Tongue (tissue), 1 donor: ENCODE measurements at regions not wholly inside any gene's neighbourhood (a gene's known extent, or its start where the extent isn't known, plus 50 kb on each side); places are given as distances from the start of the nearest gene placed in this dataset.
"Not testable (repeated sequence)": the region's sequence is repeated elsewhere in the genome, so short reads cannot be mapped to it uniquely, and the experiment has no call there.

Experiments used
- DNase-seq: peaks from one replicate; pipeline ENCODE4 v3.0.0-alpha.2; 2015

- DNase-seq: no peak
Measured at GRCh38 chr16:51531271-51531670, 380.2 kb upstream of the SALL1 start.

DNA sequence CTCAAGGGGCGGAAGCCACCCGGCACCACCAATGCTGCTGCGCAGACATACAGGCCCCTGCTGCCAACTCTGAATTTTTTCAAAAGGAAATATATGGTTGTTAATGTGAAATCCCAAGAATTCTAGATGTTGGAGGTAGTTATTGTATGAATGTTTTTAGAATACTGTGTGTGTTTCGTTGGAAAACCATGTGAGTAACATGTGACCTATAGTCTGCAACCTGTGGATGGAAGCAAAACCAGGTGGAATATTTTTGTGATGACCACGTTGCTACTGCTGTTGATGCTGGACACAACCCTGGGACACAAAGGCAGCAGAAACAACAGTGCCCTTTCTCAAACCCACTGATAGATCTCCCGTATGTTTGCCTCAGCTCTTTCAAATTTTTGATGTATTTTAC, 376.3 kb upstream of the SALL1 start:
- DNase-seq: no peak

DNA sequence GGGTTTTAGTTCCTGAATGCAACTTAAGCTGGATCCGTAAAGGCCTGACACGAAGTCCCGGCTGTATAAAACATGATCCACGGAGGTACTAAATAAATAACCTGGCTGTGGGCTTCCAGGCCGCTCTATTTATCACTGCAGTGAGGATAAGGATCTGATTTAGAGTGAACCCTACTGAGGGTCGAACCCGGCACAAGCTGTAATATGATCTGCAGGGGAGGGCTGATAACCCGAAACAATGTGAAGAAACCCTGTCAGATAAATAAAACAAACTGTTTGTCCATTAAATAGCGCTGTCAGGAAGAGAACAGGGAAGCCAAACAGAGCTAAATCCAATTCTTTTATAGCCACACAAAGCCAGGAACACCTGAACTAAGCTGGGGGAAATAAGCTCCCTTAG, 375.6 kb upstream of the SALL1 start:
- DNase-seq: no peak

GRCh38 chr16:51524555-51525373, 373.7 kb upstream of the SALL1 start:
- no peak for DNase-seq

- no peak for DNase-seq
Measured at GRCh38 chr16:51524070-51524469, 373.0 kb upstream of the SALL1 start.

DNA sequence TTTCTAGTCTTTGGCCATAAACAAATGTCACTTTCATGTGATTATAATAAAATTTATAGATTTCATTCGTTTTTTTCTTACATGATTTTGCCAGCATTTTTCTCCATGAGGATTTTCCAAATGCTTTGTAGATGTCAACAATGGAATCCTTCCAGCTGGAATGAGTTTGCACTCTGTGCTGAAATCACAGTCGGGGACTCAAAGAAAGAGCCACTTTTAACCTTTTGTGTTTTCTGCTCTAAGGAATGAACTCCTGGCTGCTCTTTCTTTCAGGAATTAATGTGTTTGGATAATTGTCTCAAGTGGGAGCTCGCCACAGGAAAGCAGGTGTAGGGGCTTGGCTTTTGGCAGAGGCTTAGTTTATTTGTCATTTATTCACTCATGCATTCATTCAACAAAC, 372.3 kb upstream of the SALL1 start:
- DNase-seq: peak; percentile 29

DNA sequence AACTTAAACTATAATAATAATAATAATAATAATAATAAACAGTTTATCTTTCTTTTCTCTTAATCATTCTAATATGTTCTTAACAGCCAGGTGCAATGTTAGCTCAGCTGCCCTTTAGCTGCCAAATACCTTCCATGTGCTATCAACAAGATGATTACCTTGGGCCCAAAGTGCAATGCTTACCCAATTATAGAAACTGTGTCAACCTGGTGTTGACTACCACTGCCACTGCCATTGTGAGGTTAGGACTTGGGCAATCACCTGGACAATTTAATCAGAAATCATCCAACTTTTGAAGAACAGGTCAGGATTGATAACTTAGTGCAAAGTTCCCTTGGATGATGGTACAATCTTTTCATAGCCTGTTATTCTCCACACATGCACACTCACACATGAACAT, 371.8 kb upstream of the SALL1 start:
- no peak for DNase-seq

- not testable (repeated sequence) for DNase-seq
Measured at GRCh38 chr16:51516960-51517359, 365.9 kb upstream of the SALL1 start.

DNA sequence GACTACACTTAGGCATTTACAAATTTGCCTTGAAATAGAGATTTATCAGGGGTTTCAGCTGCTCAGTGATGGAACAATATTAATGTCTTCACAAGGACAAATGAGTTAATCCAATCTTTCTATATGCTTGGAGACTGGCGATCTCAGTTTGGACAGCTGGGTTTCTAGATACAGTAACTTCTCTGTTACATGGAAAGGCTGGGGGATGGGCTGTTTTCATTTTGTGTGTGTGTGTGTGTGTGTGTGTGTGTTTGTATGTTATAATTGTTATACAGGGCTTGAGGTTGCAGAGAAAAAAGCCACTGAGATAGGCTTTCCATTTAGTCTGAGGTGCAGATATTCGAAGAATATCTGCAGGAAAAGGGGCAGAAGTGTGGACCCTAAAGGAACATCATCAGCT, 359.3 kb upstream of the SALL1 start:
- DNase-seq: peak; percentile 4

DNA sequence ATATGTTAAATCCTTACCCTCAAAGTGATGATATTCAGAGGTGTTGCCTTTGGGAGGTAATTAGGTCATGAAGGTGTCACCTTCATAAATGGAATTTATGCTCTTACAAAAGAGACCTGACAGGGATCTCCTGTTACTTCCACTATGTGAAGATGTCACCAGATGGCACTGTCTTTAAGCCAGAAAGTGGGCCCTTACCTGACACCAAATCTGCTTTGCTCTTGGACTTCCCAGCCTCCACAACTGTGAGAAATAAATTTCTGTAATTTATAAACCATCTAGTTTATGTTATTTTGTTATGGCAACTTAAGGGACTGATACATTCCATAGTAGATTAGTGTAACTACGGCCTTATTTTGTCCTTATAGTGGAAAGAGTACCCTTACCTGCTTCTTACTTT, 358.3 kb upstream of the SALL1 start:
- DNase-seq: no peak

- DNase-seq: peak; percentile 25
Measured at GRCh38 chr16:51508490-51509212, 357.6 kb upstream of the SALL1 start.

GRCh38 chr16:51507286-51507685, 356.2 kb upstream of the SALL1 start:
- no peak for DNase-seq

DNA sequence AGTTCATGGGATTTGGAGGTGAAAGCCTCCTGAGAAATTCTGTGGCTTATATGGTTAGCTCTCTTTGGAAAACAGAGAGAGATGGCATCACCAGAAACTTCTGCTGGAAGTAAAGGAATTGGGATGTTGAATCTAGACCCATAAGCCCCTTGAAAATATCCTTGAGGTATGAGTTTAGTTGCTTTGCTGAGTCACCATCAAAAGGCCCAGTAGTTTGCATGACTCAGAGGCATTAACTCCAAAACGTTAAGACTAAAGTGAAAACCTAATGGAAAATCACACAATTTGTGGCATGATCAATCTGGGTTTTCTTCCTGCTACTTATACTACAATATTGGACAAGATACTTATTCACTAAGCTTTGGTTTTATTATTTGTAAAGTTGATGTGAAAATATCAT, 349.2 kb upstream of the SALL1 start:
- no peak for DNase-seq

DNA sequence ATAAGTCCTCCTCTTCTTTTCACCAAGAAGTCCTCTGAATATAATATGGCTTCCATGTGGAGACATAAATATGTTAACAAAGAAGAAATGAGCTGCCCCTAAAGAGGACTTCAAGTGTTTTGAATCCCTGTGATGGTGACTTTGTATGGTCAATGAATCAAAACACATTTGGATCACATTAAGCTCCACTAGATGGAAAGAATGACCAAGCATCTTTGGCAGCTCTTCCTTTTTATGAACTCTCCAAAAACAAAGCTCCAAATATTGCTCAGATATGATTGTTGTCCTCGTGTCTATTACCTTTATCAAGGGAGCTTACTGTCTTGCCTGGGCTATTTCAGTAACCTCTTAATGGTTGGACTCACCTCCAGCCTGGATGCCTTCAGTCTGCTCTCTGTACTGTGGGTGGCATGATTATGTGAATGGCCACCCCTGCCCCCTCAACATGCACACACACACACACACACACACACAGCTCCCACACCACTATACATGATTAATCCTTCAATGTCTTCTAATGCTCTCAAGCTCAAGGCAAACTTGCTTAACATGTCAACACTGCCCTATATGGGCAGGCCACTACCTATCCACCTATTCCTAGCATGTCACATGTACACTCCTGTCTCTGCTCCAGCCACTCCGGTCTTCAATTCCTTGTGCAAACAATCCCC, 346.6 kb upstream of the SALL1 start:
- DNase-seq: peak; percentile 4

GRCh38 chr16:51490866-51491265, 339.8 kb upstream of the SALL1 start:
- no peak for DNase-seq

- DNase-seq: no peak
Measured at GRCh38 chr16:51487880-51488279, 336.8 kb upstream of the SALL1 start.

DNA sequence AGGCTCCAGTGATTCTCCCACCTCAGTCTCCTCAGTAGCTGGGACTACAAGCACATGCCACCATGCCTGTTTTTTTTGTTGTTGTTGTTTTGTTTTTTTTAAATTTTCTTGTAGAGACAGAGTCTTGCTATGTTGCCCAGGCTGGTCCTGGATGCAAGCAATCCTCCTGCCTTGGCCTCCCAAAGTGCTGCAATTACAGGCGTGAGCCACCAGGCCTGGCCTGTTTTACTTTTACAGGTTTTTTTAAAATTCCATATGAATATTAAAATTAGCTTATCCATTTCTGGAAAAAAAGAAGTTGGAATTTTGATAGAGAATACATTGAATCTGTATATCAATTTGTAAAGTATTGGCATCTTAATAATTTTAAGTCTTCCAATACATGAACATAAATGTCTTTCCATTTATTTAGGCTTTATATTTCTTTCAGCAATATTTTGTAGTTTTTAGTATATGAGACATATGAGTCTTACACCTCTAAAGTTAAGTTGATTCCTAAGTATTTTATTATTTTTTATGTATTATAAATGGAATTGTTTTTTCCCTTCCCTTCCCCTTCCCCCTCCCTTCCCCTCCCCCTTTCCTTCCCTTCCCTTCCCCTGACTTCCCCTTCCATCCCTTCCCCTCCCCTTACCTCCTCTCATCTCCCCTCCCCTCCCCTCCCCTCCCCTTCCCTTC, 323.5 kb upstream of the SALL1 start:
- DNase-seq: no peak

- DNase-seq: no peak
Measured at GRCh38 chr16:51473091-51473490, 322.0 kb upstream of the SALL1 start.

GRCh38 chr16:51470492-51470891, 319.4 kb upstream of the SALL1 start:
- DNase-seq: no peak

- no peak for DNase-seq
Measured at GRCh38 chr16:51464996-51465395, 313.9 kb upstream of the SALL1 start.

DNA sequence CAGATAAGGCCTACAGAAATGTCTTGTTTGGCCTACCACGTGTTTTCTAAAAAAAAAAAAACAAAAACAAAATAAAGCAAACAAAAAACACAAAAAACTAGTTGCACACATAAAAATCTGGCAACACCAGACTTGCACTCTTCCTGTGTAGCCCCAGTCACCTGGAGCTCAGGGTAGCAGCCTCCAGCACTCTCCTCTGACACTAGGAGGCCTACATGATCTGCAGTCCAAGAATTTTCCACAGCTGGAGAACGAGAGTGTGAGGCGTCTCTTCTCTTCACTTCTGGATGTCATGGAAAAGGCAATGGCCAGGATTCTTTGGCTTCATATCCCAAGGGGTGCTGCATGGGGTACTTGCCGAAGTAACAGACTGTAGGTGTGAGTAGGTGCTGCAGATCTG, 310.2 kb upstream of the SALL1 start:
- DNase-seq: no peak

- no peak for DNase-seq
Measured at GRCh38 chr16:51458356-51459140, 307.5 kb upstream of the SALL1 start.
